Gastroesophageal sphincter (tissue), 3 donors: ENCODE measurements at regions not wholly inside any gene's neighbourhood (a gene's known extent, or its start where the extent isn't known, plus 50 kb on each side); places are given as distances from the start of the nearest gene placed in this dataset.

ENCODE experiments used
- CTCF ChIP-seq, 4 experiments: fragments of 200-600 bp in 2 of 4; fragments of 450-650 bp in 2 of 4; sonication (generic) in 1 of 4; IDR thresholded peaks; one replicate each; pipeline ENCODE4 v1.5.1; 2017 to 2019; ENCODE audit warnings: antibody characterized with exemption in 4 of 4, mild to moderate bottlenecking in 2 of 4, moderate library complexity in 2 of 4
- POLR2A ChIP-seq, 2 donors: fragments of 450-650 bp; IDR thresholded peaks; one replicate each; pipeline ENCODE4 v1.6.1; 2017; ENCODE audit warnings: antibody characterized with exemption in 2 of 2, mild to moderate bottlenecking in 2 of 2, moderate library complexity in 1 of 2

GRCh38 chr10:113485736-113486135, 67.1 kb upstream of the HABP2 start:
- no peak for TF ChIP-seq POLR2A (IDR thresholded peaks at IDR 0.05)
- TF ChIP-seq CTCF (IDR thresholded peaks at IDR 0.05), result no peak
